Activated CD4-positive, alpha-beta T cell treated with anti-CD3 and anti-CD28 coated beads for 4 hours (primary cell): ENCODE measurements at regions not wholly inside any gene's neighbourhood (a gene's known extent, or its start where the extent isn't known, plus 50 kb on each side); places are given as distances from the start of the nearest gene placed in this dataset.

Source experiments
- DNase-seq, 2 donors: peaks; one replicate each; pipeline ENCODE4 v3.0.0-alpha.2; 2020

GRCh38 chr10:44435196-44435595, 50.3 kb upstream of the CXCL12 start:
- no peak for DNase-seq

GRCh38 chr10:44436240-44436639, 51.3 kb upstream of the CXCL12 start:
- DNase-seq, result no peak

GRCh38 chr10:44437840-44438511, 53.1 kb upstream of the CXCL12 start:
- no peak for DNase-seq

GRCh38 chr10:44439239-44439957, 54.5 kb upstream of the CXCL12 start:
- DNase-seq, result no peak

- no peak for DNase-seq
Measured at GRCh38 chr10:44439958-44440244, 55.0 kb upstream of the CXCL12 start.

GRCh38 chr10:44457259-44457658, 72.4 kb upstream of the CXCL12 start:
- DNase-seq, result no peak

GRCh38 chr10:44458671-44459413, 73.9 kb upstream of the CXCL12 start:
- no peak for DNase-seq

- no peak for DNase-seq
Measured at GRCh38 chr10:44459671-44460070, 74.8 kb upstream of the CXCL12 start.

- DNase-seq, result no peak
Measured at GRCh38 chr10:44460416-44460815, 75.5 kb upstream of the CXCL12 start.

- no peak for DNase-seq
Measured at GRCh38 chr10:44462338-44462914, 77.5 kb upstream of the CXCL12 start.

- no peak for DNase-seq
Measured at GRCh38 chr10:44463511-44464121, 78.7 kb upstream of the CXCL12 start.

GRCh38 chr10:44464503-44464902, 79.6 kb upstream of the CXCL12 start:
- no peak for DNase-seq

- no peak for DNase-seq
Measured at GRCh38 chr10:44465401-44466115, 80.7 kb upstream of the CXCL12 start.

GRCh38 chr10:44466236-44466635, 81.3 kb upstream of the CXCL12 start:
- DNase-seq, result no peak

GRCh38 chr10:44467090-44467489, 82.2 kb upstream of the CXCL12 start:
- no peak for DNase-seq

GRCh38 chr10:44467900-44468299, 83.0 kb upstream of the CXCL12 start:
- no peak for DNase-seq

GRCh38 chr10:44468525-44468924, 83.6 kb upstream of the CXCL12 start:
- no peak for DNase-seq

- no peak for DNase-seq
Measured at GRCh38 chr10:44468965-44469364, 84.1 kb upstream of the CXCL12 start.

- DNase-seq, result no peak
Measured at GRCh38 chr10:44470784-44471183, 85.9 kb upstream of the CXCL12 start.

GRCh38 chr10:44471410-44471809, 86.5 kb upstream of the CXCL12 start:
- DNase-seq, result no peak

- DNase-seq, result no peak
Measured at GRCh38 chr10:44473146-44473545, 88.2 kb upstream of the CXCL12 start.

GRCh38 chr10:44476409-44477045, 91.6 kb upstream of the CXCL12 start:
- no peak for DNase-seq
